ENCODE measurements at regions not wholly inside any gene's neighbourhood (a gene's known extent, or its start where the extent isn't known, plus 50 kb on each side); places are given as distances from the start of the nearest gene placed in this dataset.

- TF ChIP-seq EZH2phosphoT487 (IDR thresholded peaks at IDR 0.05; ENCODE audit: insufficient read depth, low read depth), result no peak
- no peak for TF ChIP-seq EZH2 (IDR thresholded peaks at IDR 0.05; ENCODE audit: insufficient read depth, poor library complexity, severe bottlenecking)
Observed at GRCh38 chr12:107983756-107984472, 145.2 kb upstream of the WSCD2 start.

All from GM23248 (cell line).